ENCODE measurements at regions not wholly inside any gene's neighbourhood (a gene's known extent, or its start where the extent isn't known, plus 50 kb on each side); places are given as distances from the start of the nearest gene placed in this dataset.
"Not testable (repeated sequence)": the region's sequence is repeated elsewhere in the genome, so short reads cannot be mapped to it uniquely, and the experiment has no call there.

DNA sequence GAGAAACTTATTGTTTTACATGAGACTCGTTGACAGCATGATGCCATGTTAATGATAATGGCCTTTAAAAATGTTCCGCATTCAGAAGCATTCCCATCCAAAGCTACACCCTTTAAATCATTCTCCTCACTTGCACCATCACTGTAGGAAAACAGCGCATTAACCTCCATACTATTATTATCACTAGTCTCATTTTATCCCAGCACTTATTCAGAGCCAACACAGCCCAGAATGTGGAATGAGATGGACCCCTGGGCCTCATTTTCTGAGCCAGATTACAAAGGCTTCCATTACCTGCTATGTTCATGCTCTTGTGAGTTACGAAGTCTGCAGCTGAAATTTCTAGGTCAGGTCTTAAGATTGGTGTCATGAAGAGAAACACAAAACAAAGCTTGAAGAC is 159.4 kb downstream of the HS3ST3A1 start:
- intact Hi-C loops (cut with micrococcal nuclease) = loop anchor here (10.0 kb wide), 1 partner anchor 62 kb away; no protein-coding TSS in a partner anchor

DNA sequence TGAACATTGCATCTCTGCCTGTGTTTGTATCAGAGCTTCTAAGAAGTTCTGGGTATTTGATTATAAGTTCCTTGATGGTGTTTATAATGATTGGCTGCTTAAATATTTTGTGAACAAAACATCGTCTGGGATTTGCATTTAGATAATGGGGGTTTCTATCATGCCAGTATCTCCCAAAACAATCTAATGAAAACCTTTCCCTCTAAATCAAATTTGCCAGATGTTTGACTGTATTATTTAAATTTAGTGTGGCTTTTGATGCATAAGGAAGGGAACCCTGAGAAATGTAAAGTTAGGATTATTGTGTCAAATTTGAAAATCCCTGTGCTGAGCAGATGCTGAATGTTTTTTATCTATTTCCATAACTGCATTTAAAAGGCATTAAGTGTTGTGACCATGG is 159.9 kb downstream of the HS3ST3A1 start:
- intact Hi-C loops (cut with micrococcal nuclease) = loop anchor here (10.0 kb wide), 1 partner anchor 63 kb away; no protein-coding TSS in a partner anchor

DNA sequence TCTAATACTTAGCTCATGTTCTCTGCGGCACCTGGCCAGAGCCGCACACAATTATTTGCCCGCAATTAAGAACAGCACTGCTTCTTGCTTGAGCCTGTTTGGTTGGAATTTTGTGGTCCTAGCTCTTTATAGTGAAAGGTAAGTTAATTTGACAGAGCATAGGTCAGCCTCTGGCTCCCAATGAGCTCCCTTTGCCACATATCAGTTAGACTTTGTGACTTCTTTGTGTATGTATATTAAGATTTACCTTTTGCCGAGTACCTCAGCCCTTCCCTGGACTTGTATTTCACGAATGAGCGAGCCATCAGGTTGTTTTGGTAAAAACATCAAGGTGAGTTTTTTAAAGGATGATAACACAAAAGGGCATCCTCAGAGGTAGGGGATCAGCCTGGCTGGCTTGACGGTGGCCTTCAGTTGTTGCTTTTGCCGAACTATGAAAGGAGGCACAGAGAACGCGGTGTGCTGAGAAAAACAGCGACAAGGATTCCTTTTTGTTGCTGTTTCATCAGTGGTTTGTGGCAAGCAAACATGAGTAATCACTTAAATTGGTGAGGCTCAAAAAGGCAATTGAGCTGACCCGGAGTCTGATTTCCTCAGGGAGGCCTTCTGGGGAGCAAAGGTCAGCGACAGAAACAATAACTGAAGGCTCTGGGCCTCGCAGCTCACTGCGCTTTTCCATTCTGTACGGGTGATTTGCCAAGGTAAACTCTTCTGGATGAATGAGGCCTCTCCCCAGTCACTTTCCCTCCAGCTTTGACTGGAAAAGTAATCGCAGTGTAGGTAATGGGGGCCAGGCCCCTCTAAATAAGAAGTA is 163.6 kb downstream of the HS3ST3A1 start:
- intact Hi-C loops (cut with micrococcal nuclease) = no loop called here

DNA sequence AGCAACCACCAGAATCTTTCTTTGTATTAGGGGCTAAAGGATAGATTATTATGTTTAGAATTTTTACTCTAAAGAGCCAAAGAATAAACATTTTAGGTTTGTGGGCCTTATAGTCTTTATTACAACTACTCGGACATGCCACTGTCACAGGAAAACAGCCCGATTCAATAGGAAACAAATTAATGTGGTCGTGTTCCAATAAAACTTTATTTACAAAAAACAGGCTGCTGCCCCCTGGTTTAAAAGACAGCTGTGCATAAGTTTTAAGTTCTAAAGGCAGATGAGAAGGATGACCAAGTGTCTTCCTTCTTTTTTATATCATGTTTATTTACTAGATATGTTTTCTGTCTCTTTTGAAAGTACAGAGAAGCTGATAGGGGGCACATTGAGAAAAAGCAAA is 166.5 kb downstream of the HS3ST3A1 start:
- intact Hi-C loops (cut with micrococcal nuclease) = no loop called here

DNA sequence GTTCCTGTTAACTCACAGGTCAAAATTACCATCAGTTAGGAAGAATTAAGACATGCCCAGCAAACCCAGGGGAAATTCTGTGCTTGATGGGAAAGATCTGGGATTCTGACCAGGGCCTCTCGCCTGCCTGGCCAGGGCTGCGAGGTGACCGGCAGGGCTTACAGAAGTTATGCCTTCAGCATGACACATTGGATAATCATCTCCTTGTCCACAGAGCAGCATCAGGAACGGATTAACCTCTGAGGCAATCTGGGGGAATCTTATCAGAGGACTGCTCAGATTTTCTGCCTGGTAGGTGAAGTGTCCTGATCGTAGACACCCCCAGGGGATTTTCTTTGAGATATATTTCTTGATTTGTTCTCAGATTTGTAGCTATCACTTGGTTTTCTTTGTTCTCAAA is 172.5 kb downstream of the HS3ST3A1 start:
- intact Hi-C loops (cut with micrococcal nuclease) = no loop called here

DNA sequence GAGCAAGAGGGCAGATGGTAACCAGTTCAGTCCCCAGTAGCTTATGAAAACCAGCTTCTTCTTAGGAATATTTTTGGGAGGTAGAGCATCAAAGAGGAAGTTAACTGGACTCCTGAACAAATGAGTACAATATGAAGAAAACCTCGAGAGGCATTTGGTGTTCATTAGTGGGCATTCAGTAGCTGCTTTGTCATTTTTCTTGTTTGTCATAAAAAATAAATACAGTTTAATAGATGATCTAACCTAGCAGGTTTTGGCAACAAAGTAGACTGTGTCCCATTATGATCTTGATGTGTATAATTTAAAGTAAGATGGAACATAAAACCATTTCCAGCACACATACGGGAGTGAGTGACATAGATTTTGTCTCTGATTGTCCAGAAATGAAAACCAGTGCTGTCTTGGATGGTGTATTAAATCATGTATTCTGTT is 173.1 kb downstream of the HS3ST3A1 start:
- intact Hi-C loops (cut with micrococcal nuclease) = no loop called here

DNA sequence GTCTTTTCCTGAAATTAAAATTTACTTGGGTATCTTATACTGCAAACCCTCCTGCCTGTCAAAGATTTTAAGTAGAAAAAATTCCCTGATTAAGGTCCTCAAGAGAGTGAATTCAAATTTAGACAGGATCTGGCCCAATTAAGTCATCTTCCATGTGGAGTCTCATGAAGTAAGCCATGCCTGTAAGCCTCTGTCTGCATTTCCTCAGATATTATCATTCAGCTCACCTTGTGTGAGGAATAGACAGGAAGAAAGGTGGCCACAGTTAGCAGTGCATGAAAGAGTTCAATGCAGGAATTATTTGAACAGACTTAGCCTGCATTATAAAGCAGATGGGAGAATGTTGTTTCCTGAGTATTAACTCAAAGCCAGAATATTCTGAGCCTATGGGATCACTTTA is 174.7 kb downstream of the HS3ST3A1 start:
- intact Hi-C loops (cut with micrococcal nuclease) = no loop called here

DNA sequence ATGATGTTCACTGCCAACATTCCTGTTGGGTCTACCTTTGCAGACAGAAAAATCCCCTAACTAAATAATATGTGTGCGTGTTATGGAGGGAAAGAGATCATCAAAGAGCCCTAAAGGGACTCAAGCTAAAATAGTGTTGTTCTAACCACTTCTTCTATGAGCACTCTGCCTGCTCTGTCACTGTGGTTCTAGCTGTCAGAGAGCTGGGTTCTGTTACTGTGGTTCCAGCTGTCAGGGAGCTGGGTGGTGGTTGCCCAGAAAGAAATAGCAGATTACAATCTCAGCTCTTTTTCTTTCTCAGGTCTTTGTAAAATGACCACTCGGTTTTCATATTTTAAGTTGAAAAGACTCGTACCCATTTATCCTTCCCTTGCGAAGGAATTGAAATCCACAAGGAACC is 176.3 kb downstream of the HS3ST3A1 start:
- intact Hi-C loops (cut with micrococcal nuclease) = no loop called here

DNA sequence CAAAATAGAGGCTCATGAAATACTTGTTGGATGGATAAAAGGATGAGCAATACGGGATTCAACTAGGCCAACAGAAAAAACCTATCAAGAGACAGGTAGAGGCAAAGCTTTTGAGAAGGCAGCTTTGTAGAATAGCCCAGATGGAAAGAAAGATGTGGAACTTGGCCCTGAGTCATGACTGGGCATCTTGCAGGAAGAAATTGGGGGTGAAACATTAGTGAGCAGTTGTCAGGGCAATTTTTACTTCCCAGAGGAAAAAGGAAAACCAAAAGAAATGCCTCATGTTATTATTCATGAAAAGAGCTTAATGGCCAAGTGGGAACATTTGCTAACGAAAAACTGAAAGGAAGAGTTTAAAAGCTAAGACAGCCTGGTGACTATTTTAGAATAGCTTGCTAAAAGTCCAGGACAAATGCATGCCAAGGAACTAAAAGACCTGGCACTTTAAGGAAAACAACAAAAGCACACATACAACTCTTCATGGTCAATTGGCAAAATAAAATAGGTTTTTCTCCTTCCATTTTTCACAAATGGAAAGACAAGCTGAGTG is 180.1 kb downstream of the HS3ST3A1 start:
- intact Hi-C loops (cut with micrococcal nuclease) = no loop called here

DNA sequence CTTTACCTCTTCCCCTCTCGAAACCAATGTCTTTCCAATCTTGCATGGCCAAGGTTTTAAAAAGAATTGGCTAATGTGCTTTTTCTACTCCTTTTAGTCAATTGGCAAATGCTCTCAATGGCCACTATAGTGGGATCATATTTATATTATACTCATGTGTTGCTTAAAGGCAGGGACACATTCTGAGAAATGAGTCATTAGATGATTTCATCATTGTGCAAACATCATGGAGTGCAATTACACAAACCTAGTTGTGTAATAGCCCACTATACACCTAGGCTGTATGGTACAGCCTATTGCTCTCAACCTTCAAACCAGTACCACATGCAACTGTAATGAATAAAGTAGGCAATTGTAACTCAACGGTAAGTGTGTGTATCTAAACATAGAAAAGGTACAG is 180.9 kb downstream of the HS3ST3A1 start:
- intact Hi-C loops (cut with micrococcal nuclease) = no loop called here

DNA sequence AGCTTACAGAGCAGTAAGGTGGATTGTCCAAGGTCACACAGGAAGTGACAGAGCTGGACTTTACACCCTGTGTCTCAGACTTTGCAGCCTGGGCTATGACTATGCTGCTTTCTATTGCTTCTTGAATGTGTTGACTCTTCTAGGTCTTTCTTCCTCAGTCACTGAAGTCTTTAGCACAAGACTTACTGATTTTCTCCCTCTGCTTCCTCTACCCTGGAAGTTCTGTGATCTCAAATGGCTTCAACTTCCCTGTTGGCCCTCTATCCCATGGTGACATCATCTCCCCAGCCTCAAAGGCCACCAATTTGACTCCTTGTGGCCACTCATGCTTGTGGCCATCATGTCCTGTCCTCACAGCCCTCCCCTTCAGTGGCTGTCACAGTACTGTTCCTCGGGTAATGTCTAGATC is 181.3 kb downstream of the HS3ST3A1 start:
- intact Hi-C loops (cut with micrococcal nuclease) = no loop called here

DNA sequence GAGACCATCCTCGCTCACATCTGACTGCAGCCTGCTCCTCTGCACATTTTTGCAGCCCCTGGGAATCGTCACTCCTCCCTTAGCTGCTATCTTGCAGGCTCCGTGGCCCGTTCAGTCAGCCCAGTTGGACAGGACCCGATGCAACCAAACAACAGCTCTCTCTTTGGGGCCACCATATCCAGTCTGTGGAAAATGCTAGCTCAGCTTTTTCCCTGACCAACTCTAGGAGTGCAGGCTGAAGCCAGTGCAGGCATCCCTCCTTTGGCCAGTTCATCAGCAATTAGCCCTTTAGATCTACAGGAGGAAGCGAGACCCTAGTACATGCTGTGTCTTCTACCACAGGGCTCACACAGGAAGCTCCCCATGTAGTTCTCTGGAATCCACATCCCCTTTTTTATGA is 182.1 kb downstream of the HS3ST3A1 start:
- intact Hi-C loops (cut with micrococcal nuclease) = no loop called here

DNA sequence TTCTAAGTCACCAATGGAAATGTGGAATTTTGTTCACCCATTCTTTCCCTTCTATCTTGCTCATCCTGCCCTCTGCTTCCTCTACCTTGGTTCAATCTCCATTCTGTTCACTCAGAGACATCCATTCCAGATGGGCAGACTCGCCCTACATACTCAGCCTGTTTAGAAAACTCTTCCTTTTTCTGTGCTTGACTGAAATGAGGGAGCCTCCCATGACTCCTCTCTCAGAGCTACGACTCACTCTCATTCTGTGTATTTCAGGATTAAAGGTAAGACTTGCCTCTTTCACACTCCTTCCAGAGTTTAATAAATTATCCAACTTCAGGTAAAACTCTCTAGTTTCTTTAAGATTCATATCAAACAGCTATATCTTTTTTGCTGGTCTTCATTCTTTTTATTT is 182.8 kb downstream of the HS3ST3A1 start:
- intact Hi-C loops (cut with micrococcal nuclease) = no loop called here

DNA sequence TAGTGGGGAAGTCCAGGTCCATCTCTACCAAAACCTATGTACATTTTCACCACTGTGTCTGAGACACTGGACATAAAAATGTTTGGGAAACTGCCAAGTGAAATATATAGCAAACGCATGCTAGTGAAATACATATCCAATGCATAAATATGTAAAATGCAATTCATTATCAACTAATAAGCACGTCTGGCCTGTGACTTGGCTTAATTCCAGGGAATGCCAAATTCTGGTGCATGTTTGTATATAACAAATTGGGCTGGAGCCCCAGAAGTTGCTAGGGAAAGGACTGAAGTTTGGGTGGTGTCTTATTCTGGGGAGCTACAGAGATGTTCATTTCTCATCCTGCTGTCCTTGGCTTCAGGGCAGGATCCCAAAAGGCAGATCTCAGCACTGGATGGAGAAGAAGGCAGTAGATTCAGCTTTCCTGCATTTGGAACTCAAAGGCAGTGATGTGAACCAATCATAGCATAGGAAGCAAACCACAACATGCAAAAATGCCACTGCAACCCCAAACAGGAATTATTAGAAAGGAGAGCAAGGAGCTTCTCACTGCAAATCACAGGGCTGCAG is 184.3 kb downstream of the HS3ST3A1 start:
- intact Hi-C loops (cut with micrococcal nuclease) = no loop called here

DNA sequence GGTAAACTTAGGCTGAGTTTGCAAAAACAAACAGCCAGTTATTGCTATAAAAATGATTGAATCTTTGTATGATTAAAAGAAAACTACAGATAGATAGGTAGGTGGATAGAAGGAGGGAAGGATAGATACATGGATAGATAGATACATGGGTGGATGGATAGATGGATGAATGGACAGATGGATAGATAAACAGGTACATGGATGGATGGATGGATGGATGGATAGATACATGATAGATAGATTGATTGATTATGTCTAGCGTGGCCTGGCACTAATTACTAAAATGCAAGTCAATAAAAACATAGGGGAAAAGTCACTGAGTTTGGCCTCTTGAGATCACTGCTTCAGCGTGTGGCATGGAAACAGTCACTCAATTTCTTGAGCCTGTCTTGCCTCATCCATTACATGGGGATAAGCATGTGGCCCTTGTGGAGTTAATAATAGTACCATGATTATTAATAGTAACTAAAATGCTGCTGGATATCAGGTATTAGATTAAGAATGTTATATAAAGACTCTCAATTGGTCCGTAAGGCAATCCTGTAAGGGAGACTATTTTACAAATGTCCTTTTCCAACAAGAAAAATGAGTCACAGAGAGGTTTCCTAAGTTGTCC is 184.9 kb downstream of the HS3ST3A1 start:
- intact Hi-C loops (cut with micrococcal nuclease) = no loop called here

DNA sequence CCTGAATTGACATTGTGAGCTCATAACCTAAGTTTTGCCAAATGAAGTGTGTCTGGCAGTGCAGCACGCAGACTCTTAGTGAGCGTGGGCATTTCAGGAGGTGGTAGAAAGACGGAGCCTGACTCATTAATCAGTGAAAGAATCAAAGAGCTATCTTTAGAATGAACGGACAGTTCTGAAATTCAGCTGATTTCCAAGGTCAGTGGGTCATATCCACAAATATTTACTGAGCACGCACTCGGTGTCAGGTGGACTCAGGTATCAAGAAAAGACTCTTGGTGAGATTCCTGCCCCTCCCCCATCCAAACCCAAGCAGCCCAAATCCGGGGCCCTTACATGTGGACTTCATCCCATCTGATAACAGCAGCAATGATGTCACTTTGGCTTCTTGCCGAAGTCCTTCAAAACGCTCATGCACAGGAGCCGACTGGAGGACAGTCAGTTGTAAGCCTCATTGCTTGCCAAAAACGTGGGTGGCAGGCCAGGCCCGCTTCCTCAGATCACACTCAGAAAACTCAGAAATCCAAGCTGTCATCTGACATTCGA is 185.8 kb downstream of the HS3ST3A1 start:
- intact Hi-C loops (cut with micrococcal nuclease) = no loop called here

DNA sequence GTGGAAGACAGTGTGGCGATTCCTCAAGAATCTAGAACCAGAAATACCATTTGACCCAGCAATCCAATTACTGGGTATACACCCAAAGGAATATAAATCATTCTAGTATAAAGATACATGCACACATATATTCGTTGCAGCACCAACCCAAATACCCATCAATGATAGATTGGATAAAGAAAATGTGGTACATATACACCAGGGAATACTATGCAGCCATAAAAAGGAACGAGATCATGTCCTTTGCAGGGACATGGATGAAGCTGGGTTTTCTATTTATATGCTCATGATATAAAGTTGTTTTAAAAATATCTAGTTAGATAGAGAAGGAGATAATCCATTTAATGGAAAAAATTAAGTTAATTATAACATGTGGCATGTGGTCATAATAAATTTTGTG is 186.5 kb downstream of the HS3ST3A1 start:
- intact Hi-C loops (cut with micrococcal nuclease) = not testable (repeated sequence)

DNA sequence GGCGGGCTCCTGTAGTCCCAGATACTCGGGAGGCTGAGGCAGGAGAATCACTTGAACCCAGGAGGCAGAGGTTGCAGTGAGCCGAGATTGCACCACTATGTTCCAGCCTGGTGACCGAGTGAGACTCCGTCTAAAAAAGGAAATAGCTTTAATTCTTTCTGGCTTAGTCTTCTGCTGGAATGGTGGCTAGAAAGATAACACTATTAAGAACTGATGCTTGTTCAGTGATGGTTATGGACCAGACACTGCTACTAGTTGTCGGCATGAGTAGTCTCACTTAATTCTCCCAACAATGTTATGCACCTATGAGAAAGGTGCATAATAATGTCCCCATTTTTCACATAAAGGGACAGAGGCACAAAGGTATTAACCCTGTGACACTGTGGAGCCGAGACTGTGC is 188.7 kb downstream of the HS3ST3A1 start:
- intact Hi-C loops (cut with micrococcal nuclease) = no loop called here

DNA sequence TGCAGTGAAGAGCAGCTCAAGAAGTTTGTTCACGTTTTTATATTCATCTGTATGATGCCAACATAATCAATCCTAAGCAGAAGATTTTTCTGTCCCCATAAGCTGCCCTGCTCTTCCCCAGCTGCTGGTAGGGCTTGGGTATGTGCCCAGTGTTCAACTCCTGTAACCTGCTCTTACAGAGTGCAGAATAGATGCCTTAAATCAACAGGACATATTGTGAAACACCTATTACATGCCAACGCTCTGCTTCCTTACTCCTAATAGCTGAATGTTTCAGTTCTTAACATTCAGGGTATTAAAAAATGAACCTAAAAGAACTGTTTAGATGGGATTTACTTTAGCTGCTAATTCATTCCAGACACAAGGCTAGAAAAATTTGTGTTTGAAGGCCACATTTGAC is 190.9 kb downstream of the HS3ST3A1 start:
- intact Hi-C loops (cut with micrococcal nuclease) = no loop called here

DNA sequence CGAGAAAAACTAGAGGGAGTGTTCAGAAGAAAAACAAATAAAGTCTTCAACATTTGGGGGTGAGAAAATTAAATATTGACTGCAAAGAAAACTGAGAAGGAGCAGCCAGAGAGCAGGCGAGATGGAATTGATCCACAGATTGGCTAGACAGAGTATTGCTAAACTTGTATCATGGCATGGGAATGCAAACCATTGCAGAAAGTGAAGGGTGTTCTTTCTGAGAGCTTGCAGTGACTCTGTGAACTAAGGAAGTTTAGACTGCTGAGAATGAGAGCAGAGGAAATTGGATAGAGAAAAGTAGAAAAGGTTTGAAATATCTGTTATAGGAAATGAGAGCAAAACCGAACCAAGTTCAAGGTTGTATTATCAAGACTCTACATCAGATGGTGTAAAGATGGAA is 191.5 kb downstream of the HS3ST3A1 start:
- intact Hi-C loops (cut with micrococcal nuclease) = no loop called here

DNA sequence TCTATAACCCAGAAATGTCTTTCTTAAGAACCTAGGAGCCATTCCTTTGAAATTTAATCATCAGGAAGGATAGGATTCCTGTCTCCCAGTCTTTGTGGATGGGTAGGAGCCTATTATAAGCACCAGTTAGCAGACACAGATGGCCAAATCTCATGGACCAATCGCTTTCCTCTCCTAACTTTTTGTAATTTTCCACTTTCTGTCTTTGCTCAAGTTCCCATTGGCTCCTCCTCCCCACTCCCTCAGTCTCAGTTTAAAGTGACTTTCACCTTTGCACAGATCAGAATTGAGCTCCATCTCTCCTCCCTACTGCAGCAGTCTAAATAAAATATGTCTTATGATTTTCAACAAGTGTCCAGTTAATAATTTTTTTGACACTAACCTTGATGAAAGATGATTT is 192.3 kb downstream of the HS3ST3A1 start:
- intact Hi-C loops (cut with micrococcal nuclease) = no loop called here

DNA sequence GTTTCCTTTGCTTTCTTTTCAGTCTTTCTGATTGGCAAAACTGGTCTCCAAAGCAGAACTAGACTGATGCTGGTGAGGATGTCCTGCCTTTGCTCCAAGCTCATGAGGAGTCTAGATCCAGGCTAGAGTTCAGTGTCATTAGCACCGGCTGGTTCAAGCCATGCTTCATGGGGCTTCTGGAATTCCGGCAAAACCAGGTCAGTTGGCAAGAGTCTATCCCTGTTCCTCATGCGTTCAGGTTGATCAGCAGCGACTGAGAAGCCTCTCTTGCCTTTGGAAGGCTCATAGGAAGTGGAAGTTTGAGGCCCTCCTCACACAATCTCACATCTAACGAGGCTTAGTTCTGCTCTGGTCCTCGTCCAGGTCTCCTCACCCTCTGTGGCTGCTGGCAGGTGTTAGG is 194.3 kb downstream of the HS3ST3A1 start:
- intact Hi-C loops (cut with micrococcal nuclease) = no loop called here

Measured in T-helper 1 cell treated with Interleukin-12 subunit alpha and Interleukin-12 subunit beta and Interleukin-4 antibody, amounts not matched to agents 30 ng/mL and 1 ng/mL, for 36 hours (primary cell).